HepG2 (cell line): ENCODE measurements at regions not wholly inside any gene's neighbourhood (a gene's known extent, or its start where the extent isn't known, plus 50 kb on each side); places are given as distances from the start of the nearest gene placed in this dataset.

Source experiments
- ATAC-seq: fragments of 200-7000 bp; cut with Tn5 transposase; 3 replicates; pipeline ENCODE4 v1.9.1; 2020; ENCODE audit warnings: mild to moderate bottlenecking, moderate library complexity
- BruUV-seq: library from RNA; stranded (reverse); fragments of 400-500 nt; replicated peaks from 2 replicates; lab custom pipeline; 2021; lab: Mats Ljungman, UMichigan
- CTCF ChIA-PET: fragments of 300-600 bp; formaldehyde crosslinking; extraction: SDS; loops from one replicate; lab custom pipeline; 2021; ENCODE audit warnings: low total read pairs, inconsistent platforms, low intra/inter-chr PET ratio; lab: Yijun Ruan, JAX
- POLR2A ChIA-PET: fragments of 350-600 bp; sonication (Branson Sonifier 250); formaldehyde crosslinking; loops from one replicate; lab custom pipeline; 2020; ENCODE audit warnings: antibody characterized with exemption, inconsistent platforms; lab: Yijun Ruan, JAX
- DNase-seq: peaks from one replicate; pipeline ENCODE4 v3.0.0-alpha.2; 2015; ENCODE audit warnings: low spot score
- FAIRE-seq: peaks from 3 replicates; lab custom pipeline; 2011; peaks lifted over from hg19 to GRCh38; lab: Jason Lieb, UNC
- H2AFZ ChIP-seq: one replicate; pipeline ENCODE4 v1.6.1; 2011; ENCODE audit warnings: low read length, inconsistent platforms
- H3K27ac ChIP-seq: fragments of 300-600 bp; 3 replicates; pipeline ENCODE4 v1.8.0; 2011; ENCODE audit warnings: mixed run types, mild to moderate bottlenecking, mixed read lengths, low read length, inconsistent platforms; ENCODE audit not compliant: insufficient read depth; ENCODE audit errors: extremely low read length
- H3K27me3 ChIP-seq, 2 experiments: fragments of 200-600 bp in 1 of 2; 2 replicates in 1 of 2; 3 replicates in 1 of 2; pipeline versions ENCODE4 v1.6.0 to v1.8.0; 2011; ENCODE audit warnings: low read length in 2 of 2, mild to moderate bottlenecking in 2 of 2, moderate library complexity in 2 of 2, inconsistent platforms in 1 of 2; ENCODE audit not compliant: insufficient read depth in 2 of 2, control insufficient read depth in 1 of 2
- H3K36me3 ChIP-seq, 2 experiments: fragments of 200-600 bp in 1 of 2; replicated peaks in 1 of 2; 2 replicates in 1 of 2; 3 replicates in 1 of 2; pipeline versions ENCODE4 v1.5.1 to v1.8.0; 2011; ENCODE audit warnings: low read length in 2 of 2, inconsistent platforms in 1 of 2; ENCODE audit not compliant: insufficient read depth in 2 of 2, control insufficient read depth in 1 of 2
- H3K4me1 ChIP-seq: 2 replicates; pipeline ENCODE4 v1.5.1; 2012; ENCODE audit warnings: low read length, inconsistent platforms; ENCODE audit not compliant: insufficient read depth
- H3K4me2 ChIP-seq: 2 replicates; pipeline ENCODE4 v1.6.0; 2011; ENCODE audit warnings: low read depth, low read length, inconsistent platforms
- H3K4me3 ChIP-seq, 3 experiments: fragments of 200-600 bp in 1 of 3; sonication (generic), shearing (Covaris generic) in 1 of 3; replicated peaks in 1 of 3; 2 replicates each; pipeline ENCODE4 v1.5.1; 2011 to 2016; ENCODE audit warnings: low read length in 3 of 3, inconsistent platforms in 2 of 3, low read depth in 2 of 3, mild to moderate bottlenecking in 2 of 3, control low read depth in 1 of 3, mixed read lengths in 1 of 3; ENCODE audit not compliant: insufficient read depth in 1 of 3
- H3K79me2 ChIP-seq: one replicate; pipeline ENCODE4 v1.6.1; 2011; ENCODE audit warnings: low read length, inconsistent platforms; ENCODE audit not compliant: insufficient read depth
- H3K9ac ChIP-seq: 2 replicates; pipeline ENCODE4 v1.6.0; 2011; ENCODE audit warnings: mild to moderate bottlenecking, low read depth, low read length, inconsistent platforms; ENCODE audit not compliant: insufficient read depth
- H3K9me3 ChIP-seq: 2 replicates; pipeline ENCODE4 v1.5.1; 2012; ENCODE audit warnings: mild to moderate bottlenecking, low read length
- H4K20me1 ChIP-seq: 2 replicates; pipeline ENCODE4 v1.6.0; 2011; ENCODE audit warnings: inconsistent platforms, mild to moderate bottlenecking, low read length, moderate library complexity; ENCODE audit not compliant: insufficient read depth
- EZH2 ChIP-seq: conservative IDR thresholded peaks from 2 replicates; pipeline ENCODE4 v1.6.1; 2012; ENCODE audit warnings: mild to moderate bottlenecking, low read depth, low read length, moderate library complexity
- SCMH1 ChIP-seq: sonication (generic); formaldehyde crosslinking; IDR thresholded peaks from 2 replicates; pipeline ENCODE4 v1.9.0; 2021; ENCODE audit warnings: missing genetic modification reagents, mild to moderate bottlenecking, borderline replicate concordance
- SRY ChIP-seq: sonication (generic); formaldehyde crosslinking; IDR thresholded peaks from 2 replicates; pipeline ENCODE4 v1.8.0; 2022; ENCODE audit warnings: mild to moderate bottlenecking, missing genetic modification reagents
- YEATS4 ChIP-seq: sonication (generic); formaldehyde crosslinking; IDR thresholded peaks from 2 replicates; pipeline ENCODE4 v1.4.0; 2020; ENCODE audit warnings: missing genetic modification reagents, borderline replicate concordance
- ZNF354B ChIP-seq: sonication (generic); formaldehyde crosslinking; IDR thresholded peaks from 2 replicates; pipeline ENCODE4 v1.8.0; 2022; ENCODE audit warnings: mild to moderate bottlenecking, missing genetic modification reagents
- ZNF530 ChIP-seq: sonication (generic); formaldehyde crosslinking; IDR thresholded peaks from 2 replicates; pipeline ENCODE4 v1.5.0; 2020; ENCODE audit warnings: low read depth, mild to moderate bottlenecking, missing genetic modification reagents
- ZNF547 ChIP-seq: sonication (generic); formaldehyde crosslinking; IDR thresholded peaks from 2 replicates; pipeline ENCODE4 v1.5.1; 2020; ENCODE audit warnings: mild to moderate bottlenecking, missing genetic modification reagents
- ZNF549 ChIP-seq: sonication (generic); formaldehyde crosslinking; IDR thresholded peaks from 2 replicates; pipeline ENCODE4 v1.5.0; 2020; ENCODE audit warnings: missing genetic modification reagents
- ZNF567 ChIP-seq: sonication (generic); formaldehyde crosslinking; IDR thresholded peaks from 2 replicates; pipeline ENCODE4 v1.8.1; 2023; ENCODE audit warnings: mild to moderate bottlenecking, missing genetic modification reagents, borderline replicate concordance
- WGBS: methylation state at CpG from one replicate; pipeline ENCODE4 v1.1.6; 2017; ENCODE audit warnings: low lambda C conversion rate; 5-methylcytosine and 5-hydroxymethylcytosine counted together
- in situ Hi-C: cut with HindIII; loops from 2 replicates; pipeline ENCODE4 v1.10.0; 2017; ENCODE audit warnings: low pct_unique_long_range_greater_than_20kb; ENCODE audit not compliant: extremely low pct_ligation_motif_present
- intact Hi-C: fragments of 100-400 bp; cut with micrococcal nuclease; formaldehyde crosslinking; loops from one replicate; pipeline ENCODE4 v1.10.0; 2022; ENCODE audit not compliant: unreplicated experiment
- TF ChIP-seq, protein P1 (sequence below): sonication (generic); formaldehyde crosslinking; IDR thresholded peaks from 2 replicates; pipeline ENCODE4 v1.4.0; 2020; ENCODE audit warnings: missing genetic modification reagents
- TF ChIP-seq, protein P2 (sequence below): sonication (generic); formaldehyde crosslinking; IDR thresholded peaks from 2 replicates; pipeline ENCODE4 v1.9.0; 2021; ENCODE audit warnings: missing genetic modification reagents, borderline replicate concordance

DNA sequence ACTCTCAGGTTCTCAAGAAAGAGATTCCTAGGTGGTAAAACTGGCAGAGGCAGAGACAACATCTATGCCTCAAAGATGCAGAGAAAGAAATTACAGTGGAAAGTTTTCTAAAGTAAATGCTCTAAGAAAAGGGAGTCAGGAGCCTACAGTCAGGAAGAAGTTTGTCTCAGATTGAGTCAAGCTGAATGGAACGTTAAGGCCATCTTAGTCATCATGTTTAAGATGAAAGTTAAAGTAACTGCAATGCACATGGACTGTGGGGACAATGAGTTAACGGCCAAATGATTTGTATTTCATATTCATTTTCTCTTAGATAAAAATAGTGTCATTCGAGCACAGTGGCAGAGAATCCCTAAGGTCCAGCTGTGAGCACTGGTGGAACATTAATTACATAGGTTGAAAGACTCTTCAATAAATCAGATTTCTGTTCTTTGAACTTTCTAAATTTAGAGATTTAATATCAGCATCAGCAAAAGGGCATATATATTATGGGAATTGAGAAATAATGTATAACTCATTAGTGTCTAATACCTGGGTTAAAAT, 384.6 kb downstream of the DTHD1 start:
- TF ChIP-seq EZH2 (no peak), SCMH1 (CRISPR knock-in tag) (no peak)
- ChIA-PET CTCF (no interaction called here), POLR2A (no interaction called here)
- Histone ChIP-seq H2AFZ (no peak overlapping the region), H3K27ac (no peak overlapping the region), H4K20me1 (no peaks in the 10 kb centered on the region), H3K79me2 (no peaks in the 10 kb centered on the region), H3K4me2 (no peak overlapping the region), H3K27me3 (no peaks in the 10 kb centered on the region), H3K4me1 (no peaks in the 10 kb centered on the region), H3K36me3 (no peaks in the 10 kb centered on the region), H3K4me3 (no peak overlapping the region), H3K9ac (no peak overlapping the region), H3K9me3 (no peaks in the 10 kb centered on the region)
- no peak for DNase-seq
- BruUV-seq: no TSS peak
- intact Hi-C loops: no loop called here
- 3% methylated on average over 3 of the region's 3 CpGs for WGBS
- no peak for FAIRE-seq
- ATAC-seq: no peak
- in situ Hi-C loops: no loop called here

DNA sequence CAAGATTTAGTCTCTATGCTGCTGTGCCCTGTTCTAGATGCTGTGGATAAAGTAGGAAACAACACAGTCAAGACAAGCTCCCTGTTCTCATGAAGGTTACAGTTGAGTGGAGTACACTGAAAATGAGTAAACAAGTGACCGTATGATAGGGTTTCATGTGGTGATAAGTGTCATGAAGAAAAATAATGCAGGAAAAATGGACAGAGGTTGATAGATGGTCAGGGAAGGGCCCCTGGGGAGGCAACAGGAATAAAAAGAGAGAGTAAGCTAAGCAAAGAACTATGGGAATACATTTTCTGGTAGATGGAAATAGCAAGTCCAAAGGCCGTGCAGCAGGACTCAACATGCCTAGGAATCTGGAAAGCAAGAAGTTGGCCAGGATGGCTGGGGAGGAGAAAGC, 394.0 kb downstream of the DTHD1 start:
- ChIA-PET POLR2A (no interaction called here), CTCF (no interaction called here)
- Histone ChIP-seq H3K79me2 (no peaks in the 10 kb centered on the region), H3K4me1 (no peaks in the 10 kb centered on the region), H4K20me1 (no peaks in the 10 kb centered on the region), H3K9me3 (no peaks in the 10 kb centered on the region; the same call in 1 of the 2 replicates), H2AFZ (no peak overlapping the region), H3K4me2 (no peak overlapping the region), H3K36me3 (no peaks in the 10 kb centered on the region), H3K27me3 (no peaks in the 10 kb centered on the region), H3K9ac (no peak overlapping the region), H3K4me3 (no peak overlapping the region), H3K27ac (no peak overlapping the region)
- WGBS: 48% methylated on average over 2 of the region's 2 CpGs
- no TSS peak for BruUV-seq
- TF ChIP-seq, protein P1, sequence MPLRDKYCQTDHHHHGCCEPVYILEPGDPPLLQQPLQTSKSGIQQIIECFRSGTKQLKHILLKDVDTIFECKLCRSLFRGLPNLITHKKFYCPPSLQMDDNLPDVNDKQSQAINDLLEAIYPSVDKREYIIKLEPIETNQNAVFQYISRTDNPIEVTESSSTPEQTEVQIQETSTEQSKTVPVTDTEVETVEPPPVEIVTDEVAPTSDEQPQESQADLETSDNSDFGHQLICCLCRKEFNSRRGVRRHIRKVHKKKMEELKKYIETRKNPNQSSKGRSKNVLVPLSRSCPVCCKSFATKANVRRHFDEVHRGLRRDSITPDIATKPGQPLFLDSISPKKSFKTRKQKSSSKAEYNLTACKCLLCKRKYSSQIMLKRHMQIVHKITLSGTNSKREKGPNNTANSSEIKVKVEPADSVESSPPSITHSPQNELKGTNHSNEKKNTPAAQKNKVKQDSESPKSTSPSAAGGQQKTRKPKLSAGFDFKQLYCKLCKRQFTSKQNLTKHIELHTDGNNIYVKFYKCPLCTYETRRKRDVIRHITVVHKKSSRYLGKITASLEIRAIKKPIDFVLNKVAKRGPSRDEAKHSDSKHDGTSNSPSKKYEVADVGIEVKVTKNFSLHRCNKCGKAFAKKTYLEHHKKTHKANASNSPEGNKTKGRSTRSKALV (CRISPR knock-in tag): no peak
- TF ChIP-seq ZNF549 (no peak), YEATS4 (CRISPR knock-in tag) (no peak), ZNF567 (no peak), ZNF354B (CRISPR knock-in tag) (no peak), ZNF547 (CRISPR knock-in tag) (no peak), SRY (CRISPR knock-in tag) (no peak), ZNF530 (no peak)
- TF ChIP-seq, protein P2, sequence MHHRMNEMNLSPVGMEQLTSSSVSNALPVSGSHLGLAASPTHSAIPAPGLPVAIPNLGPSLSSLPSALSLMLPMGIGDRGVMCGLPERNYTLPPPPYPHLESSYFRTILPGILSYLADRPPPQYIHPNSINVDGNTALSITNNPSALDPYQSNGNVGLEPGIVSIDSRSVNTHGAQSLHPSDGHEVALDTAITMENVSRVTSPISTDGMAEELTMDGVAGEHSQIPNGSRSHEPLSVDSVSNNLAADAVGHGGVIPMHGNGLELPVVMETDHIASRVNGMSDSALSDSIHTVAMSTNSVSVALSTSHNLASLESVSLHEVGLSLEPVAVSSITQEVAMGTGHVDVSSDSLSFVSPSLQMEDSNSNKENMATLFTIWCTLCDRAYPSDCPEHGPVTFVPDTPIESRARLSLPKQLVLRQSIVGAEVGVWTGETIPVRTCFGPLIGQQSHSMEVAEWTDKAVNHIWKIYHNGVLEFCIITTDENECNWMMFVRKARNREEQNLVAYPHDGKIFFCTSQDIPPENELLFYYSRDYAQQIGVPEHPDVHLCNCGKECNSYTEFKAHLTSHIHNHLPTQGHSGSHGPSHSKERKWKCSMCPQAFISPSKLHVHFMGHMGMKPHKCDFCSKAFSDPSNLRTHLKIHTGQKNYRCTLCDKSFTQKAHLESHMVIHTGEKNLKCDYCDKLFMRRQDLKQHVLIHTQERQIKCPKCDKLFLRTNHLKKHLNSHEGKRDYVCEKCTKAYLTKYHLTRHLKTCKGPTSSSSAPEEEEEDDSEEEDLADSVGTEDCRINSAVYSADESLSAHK (CRISPR knock-in tag): no peak
- in situ Hi-C loops: no loop called here
- intact Hi-C loops: no loop called here
- FAIRE-seq (no peak), ATAC-seq (no peak), DNase-seq (no peak)
